ENCODE measurements at regions not wholly inside any gene's neighbourhood (a gene's known extent, or its start where the extent isn't known, plus 50 kb on each side); places are given as distances from the start of the nearest gene placed in this dataset.

GRCh38 chr2:138950486-138950885, 170.3 kb upstream of the NXPH2 start:
- no peak for TF ChIP-seq POLR2AphosphoS5 (IDR thresholded peaks at IDR 0.05; ENCODE audit: insufficient read depth in 1 of 2, low read depth in 1 of 2)
- no peak for TF ChIP-seq CTCF (IDR thresholded peaks at IDR 0.05)
- no peak for TF ChIP-seq POLR2A (IDR thresholded peaks at IDR 0.05)
- H3K36me3 ChIP-seq, result no peaks in the 10 kb centered on the region
- no peaks in the 10 kb centered on the region for H3K9me3 ChIP-seq
- intact Hi-C loops (cut with DNase I), result no loop called here
- H3K4me3 ChIP-seq, result no peak overlapping the region
- no peaks in the 10 kb centered on the region for H3K4me1 ChIP-seq
- H3K27me3 ChIP-seq, result no peaks in the 10 kb centered on the region
- no peak overlapping the region for H3K27ac ChIP-seq
- no peak for DNase-seq (ENCODE audit: extremely low spot score in 2 of 2)

GRCh38 chr2:138949517-138949916, 169.3 kb upstream of the NXPH2 start:
- Histone ChIP-seq H3K9me3 (no peaks in the 10 kb centered on the region), H3K27ac (no peak overlapping the region), H3K36me3 (no peaks in the 10 kb centered on the region), H3K4me3 (no peak overlapping the region), H3K4me1 (no peaks in the 10 kb centered on the region), H3K27me3 (no peaks in the 10 kb centered on the region)
- intact Hi-C loops (cut with DNase I), result no loop called here
- no peak for DNase-seq (ENCODE audit: extremely low spot score in 2 of 2)
- TF ChIP-seq CTCF (IDR thresholded peaks at IDR 0.05) (no peak), POLR2A (IDR thresholded peaks at IDR 0.05) (no peak), POLR2AphosphoS5 (IDR thresholded peaks at IDR 0.05; ENCODE audit: insufficient read depth in 1 of 2, low read depth in 1 of 2) (no peak)

GRCh38 chr2:138948070-138948539, 167.9 kb upstream of the NXPH2 start:
- Histone ChIP-seq H3K27ac (no peak overlapping the region), H3K36me3 (no peaks in the 10 kb centered on the region), H3K4me3 (no peak overlapping the region), H3K4me1 (no peaks in the 10 kb centered on the region), H3K9me3 (no peaks in the 10 kb centered on the region), H3K27me3 (no peaks in the 10 kb centered on the region)
- no peak for DNase-seq (ENCODE audit: extremely low spot score in 2 of 2)
- intact Hi-C loops (cut with DNase I), result no loop called here
- TF ChIP-seq POLR2AphosphoS5 (IDR thresholded peaks at IDR 0.05; ENCODE audit: insufficient read depth in 1 of 2, low read depth in 1 of 2) (no peak), POLR2A (IDR thresholded peaks at IDR 0.05) (no peak), CTCF (IDR thresholded peaks at IDR 0.05) (no peak)

- H3K27ac ChIP-seq, result no peak overlapping the region
- no peak for TF ChIP-seq CTCF (IDR thresholded peaks at IDR 0.05)
- TF ChIP-seq POLR2AphosphoS5 (IDR thresholded peaks at IDR 0.05; ENCODE audit: insufficient read depth in 1 of 2, low read depth in 1 of 2), result no peak
- TF ChIP-seq POLR2A (IDR thresholded peaks at IDR 0.05), result no peak
Measured at GRCh38 chr2:138943470-138943869, 163.3 kb upstream of the NXPH2 start.

GRCh38 chr2:138942466-138942865, 162.3 kb upstream of the NXPH2 start:
- intact Hi-C loops (cut with DNase I), result no loop called here
- TF ChIP-seq CTCF (IDR thresholded peaks at IDR 0.05), result no peak
- TF ChIP-seq POLR2A (IDR thresholded peaks at IDR 0.05), result no peak
- TF ChIP-seq POLR2AphosphoS5 (IDR thresholded peaks at IDR 0.05; ENCODE audit: insufficient read depth in 1 of 2, low read depth in 1 of 2), result no peak
- H3K4me3 ChIP-seq, result no peak overlapping the region
- H3K9me3 ChIP-seq, result no peaks in the 10 kb centered on the region
- H3K27me3 ChIP-seq, result no peaks in the 10 kb centered on the region
- DNase-seq (ENCODE audit: extremely low spot score in 2 of 2), result no peak
- H3K27ac ChIP-seq, result no peak overlapping the region
- H3K36me3 ChIP-seq, result no peaks in the 10 kb centered on the region
- no peaks in the 10 kb centered on the region for H3K4me1 ChIP-seq

More at GRCh38 chr2:138943470-138943869, 163.3 kb upstream of the NXPH2 start:
- Histone ChIP-seq H3K36me3 (no peaks in the 10 kb centered on the region), H3K4me3 (no peak overlapping the region), H3K9me3 (no peaks in the 10 kb centered on the region), H3K4me1 (no peaks in the 10 kb centered on the region), H3K27me3 (no peaks in the 10 kb centered on the region)
- no peak for DNase-seq (ENCODE audit: extremely low spot score in 2 of 2)
- intact Hi-C loops (cut with DNase I), result no loop called here

All from vagina (tissue), 2 donors.